HG02763 (cell line): ENCODE measurements at regions not wholly inside any gene's neighbourhood (a gene's known extent, or its start where the extent isn't known, plus 50 kb on each side); places are given as distances from the start of the nearest gene placed in this dataset.
"Not testable (repeated sequence)": the region's sequence is repeated elsewhere in the genome, so short reads cannot be mapped to it uniquely, and the experiment has no call there.

Experiments used
- ATAC-seq: cut with Tn5 transposase; IDR thresholded peaks from one replicate; pipeline ENCODE4 v1.9.1; 2021; ENCODE audit warnings: mild to moderate bottlenecking, moderate library complexity; ENCODE audit not compliant: unreplicated experiment

DNA sequence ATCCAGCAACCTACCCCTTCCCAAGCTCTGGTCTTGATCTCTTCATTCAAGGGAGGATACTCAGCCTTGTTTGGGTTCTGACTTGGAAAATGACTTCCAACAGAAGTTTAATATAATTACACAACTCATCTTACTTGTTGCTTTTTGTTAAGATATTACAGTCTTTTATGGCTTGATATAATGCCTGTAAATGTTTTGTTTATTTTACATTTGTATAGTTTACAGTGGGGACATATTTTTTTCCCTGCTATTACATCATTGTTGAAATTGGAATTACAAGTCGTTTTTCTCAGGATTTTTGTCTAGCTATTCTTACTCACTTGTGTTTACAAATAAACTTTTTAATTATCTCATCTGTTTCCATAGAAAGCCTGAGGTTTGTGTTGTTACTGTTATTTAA lies 436.0 kb downstream of the CNTNAP4 start:
- ATAC-seq = no peak

DNA sequence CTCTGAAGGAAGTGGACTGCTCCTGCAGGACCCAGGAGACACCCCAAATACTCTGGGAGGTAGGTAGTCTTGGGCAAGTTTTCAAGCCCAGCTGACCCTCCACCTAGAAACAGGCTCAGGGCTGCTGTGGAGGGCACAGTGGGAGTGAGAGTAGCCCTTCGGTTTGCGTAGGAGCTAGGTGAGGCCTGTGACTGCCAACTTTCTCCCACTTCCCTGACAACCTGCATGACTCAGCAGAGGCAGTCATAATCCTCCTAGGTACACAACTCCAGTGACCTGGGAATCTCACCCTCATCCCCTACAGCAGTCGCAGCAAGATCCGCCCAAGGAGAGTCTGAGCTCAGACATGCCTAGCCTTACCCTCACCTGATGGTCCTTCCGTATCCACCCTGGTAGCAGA lies 439.1 kb downstream of the CNTNAP4 start:
- not testable (repeated sequence) for ATAC-seq

DNA sequence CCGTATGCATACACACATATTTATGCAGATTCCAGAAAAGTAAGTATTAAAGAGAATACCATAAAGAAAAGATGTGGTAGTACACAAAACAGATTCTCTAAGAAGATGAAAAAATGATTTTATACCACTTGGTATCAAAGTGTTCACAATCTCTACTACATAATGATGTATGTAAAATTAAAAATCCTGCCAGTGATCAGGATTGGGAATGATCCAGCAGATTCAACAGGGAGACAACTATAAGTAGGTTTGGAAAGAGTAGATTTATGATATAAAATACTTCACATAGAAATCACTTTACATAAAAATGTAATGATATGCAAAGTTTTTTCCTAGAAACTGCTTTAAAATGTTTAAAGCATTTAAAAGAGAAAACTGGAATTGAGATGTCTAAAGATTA lies 447.0 kb downstream of the CNTNAP4 start:
- ATAC-seq = no peak

DNA sequence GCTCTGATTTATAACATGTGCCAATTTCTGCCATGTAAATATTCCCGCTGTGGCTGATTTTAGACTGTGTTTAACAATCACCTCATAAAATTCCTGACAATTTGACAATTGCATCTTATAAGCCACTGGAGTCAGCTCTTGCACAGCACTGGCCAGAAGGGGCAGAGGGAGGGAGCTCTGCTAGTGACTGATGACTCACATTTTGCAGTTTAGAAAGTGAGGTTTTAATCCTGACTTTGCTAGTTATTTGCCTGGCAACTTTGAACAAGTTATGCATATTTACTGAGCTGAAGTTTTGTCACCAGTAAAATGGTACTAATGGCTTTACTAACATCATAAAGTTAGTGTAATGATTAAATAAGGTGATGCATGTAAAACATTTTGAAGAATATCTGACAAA lies 452.3 kb downstream of the CNTNAP4 start:
- no peak for ATAC-seq

DNA sequence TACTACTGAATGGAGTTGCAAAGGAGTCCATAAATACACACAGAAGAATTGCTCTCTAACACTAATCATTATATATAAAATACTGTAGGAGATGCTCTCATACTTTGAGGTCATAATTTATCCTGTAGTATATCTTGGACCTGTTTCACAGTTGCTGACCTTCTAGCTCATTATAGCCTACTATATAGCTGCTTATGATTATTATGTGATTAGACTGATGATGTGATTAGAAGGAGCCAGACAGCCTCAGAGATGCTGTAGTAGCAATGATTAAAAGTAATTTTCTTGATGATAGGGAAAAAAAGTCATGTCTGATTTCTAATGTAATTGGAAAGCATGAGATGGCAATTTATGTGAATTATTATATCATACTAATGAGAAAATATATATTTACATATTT lies 455.7 kb downstream of the CNTNAP4 start:
- ATAC-seq = no peak

DNA sequence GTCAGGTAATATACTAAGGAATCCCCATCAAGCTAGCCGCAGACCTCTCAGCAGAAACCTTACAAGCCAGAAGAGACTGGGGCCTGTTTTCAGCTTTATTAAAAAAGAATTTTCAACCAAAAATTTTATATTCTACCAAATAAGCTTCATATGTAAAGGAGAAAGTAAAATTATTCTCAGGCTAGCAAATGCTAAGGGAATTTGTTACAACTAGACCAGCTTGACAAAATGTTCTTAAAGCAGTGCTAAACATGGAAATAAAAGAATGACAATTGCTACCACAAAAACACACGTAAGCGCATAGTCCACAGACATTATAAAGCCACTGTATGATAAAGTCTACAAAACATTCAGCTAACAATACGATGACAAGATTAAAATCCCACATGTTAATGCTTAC lies 449.4 kb upstream of the MON1B start:
- ATAC-seq = no peak

DNA sequence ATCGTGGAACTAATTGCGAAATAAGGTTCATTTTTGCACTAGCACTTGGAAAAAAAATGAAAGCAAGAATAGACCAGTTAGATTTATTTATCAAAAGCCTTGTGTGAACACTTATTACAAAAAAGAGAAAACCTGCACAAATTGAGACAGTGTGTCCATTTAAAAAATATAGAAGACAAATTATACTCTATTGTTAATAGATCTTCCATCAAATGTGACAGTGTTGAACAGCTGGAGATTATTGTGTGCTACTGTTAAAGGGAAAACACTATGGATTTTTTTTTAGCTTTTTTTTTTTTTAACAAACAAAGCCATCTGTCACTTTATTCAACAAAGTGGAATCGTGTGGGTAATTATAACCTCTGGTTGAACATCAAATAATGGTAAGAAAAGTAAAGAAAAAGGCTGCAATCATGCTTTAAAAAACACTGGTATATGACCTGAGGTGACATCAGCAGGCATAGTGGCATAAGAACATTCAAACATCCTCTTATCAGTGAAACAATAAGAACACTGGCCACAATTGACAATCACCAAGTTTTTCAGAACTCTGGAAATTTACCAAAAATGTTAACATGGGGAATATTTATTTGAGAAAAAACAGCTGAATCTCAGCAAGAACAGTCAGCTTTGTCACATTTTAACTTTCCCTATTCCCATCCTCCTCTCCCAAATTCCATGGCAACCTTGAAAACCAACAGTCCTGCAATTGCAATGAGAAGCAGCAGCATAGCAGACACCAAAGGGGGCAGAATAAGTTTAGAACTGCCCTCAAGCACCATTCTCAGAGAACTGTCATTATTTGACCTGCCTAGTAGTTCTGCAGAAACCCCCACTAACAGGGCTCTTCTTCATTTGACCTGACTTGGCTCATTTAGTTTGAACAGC lies 442.3 kb upstream of the MON1B start:
- no peak for ATAC-seq

DNA sequence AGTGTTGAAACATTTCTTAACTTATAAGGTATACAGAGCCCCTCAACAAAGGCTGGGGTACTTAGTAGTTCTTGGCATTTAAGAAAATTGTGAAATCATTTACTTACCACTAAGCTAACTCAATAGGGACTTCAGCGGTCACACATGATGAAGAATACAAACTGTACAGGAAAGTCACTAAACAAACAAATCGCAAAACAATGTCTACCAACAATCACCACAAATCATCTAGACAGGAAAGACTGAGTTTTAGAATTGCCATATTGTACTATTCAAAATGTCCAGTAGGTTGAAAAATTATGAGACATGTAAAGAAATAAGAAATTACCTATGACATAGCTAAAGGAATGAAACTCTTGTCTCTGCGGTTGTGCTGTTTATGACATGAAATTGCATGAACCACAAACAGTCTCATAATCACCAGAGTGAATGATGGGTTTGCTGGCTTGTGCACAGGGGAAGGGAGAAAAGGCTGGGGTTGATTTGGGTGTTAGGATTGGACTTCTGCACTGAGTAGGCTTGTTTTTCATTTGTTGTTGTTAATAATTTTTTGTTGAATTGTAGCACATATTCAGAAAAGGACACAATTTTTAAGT lies 441.1 kb upstream of the MON1B start:
- ATAC-seq = no peak

DNA sequence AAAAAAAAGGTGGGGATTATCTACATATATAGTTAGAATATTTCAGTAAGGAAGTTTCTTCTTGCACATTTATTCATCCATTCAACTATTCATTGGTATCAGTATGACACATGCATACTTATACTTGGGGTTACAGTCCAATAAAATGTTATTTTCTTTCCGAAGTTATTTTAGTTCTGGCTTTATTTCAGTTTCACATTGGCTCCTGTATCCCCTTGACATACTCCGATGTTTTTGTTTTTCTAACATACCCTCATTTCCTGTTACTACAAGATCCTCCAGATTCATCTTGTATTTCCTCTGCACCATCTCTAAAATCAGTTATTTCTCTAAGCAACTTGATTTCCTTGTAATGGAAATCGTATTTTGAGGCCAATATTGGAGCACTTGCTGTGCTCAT lies 435.5 kb upstream of the MON1B start:
- no peak for ATAC-seq

DNA sequence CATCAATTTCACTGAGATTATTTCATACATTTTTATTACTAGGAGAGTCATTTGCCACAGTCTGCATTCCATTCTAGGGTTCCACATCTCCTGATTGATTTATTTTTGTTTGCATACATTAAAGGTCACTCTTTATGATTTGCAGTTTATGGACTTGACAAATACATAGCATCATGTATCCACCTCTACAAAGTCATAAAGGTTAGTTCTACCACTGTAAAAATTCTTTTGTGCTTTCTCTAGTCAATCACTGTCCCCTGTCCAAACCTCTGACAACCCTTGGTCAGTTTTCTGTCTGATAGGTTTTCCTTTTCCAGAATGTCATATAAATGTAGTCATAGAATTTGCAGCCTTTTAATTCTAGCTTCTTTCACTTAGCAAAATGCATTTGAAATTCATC lies 434.6 kb upstream of the MON1B start:
- ATAC-seq = no peak

DNA sequence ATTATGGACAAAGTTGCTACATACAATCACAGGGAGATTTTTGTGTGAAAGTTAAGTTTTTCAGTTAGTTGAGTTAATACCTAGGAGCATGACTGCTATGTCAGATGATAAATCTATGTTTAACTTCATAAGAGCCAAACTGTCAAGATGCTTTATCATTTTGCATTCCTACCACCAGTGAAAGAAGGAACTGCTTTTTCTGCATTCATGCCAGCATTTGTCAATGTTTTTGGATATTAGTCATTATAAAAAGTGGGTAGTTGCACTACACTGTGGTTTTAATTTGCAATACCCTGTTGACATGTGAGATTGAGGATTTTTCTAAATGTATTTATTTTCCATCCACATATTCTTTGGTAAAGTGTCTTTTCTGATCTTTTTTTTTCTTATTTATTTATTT lies 434.0 kb upstream of the MON1B start:
- ATAC-seq = no peak

DNA sequence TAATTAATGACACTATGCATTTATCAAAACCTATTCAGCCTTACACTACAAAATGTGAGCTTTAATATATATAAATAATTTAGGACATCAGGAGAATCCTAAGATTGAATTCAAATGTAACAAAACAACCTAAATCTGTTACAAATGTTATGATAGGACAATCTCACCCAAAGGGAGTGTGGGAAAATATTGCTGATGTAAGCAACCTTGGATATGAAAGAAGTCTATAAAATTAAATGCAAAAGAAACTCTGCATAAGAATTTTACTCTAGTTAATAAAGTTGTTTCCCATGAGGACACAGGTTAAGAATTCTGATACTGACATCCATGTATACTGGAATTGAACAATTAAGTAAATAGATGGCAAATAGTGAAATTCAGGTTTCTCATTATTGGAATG lies 424.5 kb upstream of the MON1B start:
- no peak for ATAC-seq

DNA sequence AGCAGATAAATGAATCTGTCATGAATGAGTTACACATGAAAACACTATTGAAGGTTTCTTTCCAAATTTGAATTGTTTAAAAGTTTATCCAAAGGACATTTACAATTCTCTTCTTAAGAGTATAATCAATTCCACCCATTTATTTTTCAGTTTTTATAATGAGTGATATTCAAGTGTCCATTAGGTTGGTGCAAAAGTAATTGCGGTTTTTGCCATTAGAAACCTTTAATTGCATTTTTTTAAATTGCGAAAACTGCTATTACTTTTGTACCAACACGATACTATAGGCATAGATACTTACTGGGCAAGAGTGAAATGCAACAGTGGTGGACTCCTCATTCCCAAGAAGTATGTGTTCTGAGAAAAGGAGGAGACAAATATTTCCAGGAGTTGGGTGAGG lies 422.7 kb upstream of the MON1B start:
- no peak for ATAC-seq

DNA sequence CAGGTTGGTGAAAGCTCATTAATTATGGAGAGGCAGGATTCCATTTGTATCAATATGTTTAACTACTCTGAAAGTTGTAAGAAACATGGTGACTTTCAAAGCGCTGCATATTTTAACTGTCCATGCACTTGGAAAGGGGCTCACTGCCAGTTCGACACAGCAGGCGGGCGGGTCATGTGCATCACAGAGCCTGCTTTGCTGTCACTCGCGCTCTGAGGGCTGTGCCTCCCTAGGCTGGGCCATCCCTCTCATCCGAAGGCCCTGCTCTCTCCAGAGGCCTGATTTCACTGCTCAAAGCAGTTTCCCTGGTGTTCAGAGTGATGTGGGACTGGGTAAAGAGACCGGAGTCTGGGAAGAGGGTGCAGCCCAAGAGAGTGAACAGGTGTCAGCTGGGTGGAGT lies 422.0 kb upstream of the MON1B start:
- ATAC-seq = no peak

DNA sequence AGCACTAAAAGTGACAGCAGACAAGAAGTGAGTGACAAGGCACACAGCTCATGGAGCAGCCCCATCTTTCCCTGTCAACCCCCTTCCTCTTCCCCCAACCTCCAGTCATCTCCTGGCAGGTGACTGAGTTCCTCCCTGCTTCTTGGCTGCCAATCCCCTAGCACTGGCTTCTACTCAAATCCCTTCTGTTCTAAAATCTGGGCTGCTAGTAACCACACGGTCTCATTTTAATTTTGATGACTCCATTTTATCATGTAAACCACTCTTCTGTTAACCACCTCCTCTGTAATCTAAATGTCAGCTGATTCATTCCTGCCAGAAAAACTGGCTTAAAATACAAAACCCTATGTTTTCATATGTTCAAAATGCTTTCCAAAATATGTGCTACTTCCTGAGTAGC lies 419.8 kb upstream of the MON1B start:
- ATAC-seq = no peak

DNA sequence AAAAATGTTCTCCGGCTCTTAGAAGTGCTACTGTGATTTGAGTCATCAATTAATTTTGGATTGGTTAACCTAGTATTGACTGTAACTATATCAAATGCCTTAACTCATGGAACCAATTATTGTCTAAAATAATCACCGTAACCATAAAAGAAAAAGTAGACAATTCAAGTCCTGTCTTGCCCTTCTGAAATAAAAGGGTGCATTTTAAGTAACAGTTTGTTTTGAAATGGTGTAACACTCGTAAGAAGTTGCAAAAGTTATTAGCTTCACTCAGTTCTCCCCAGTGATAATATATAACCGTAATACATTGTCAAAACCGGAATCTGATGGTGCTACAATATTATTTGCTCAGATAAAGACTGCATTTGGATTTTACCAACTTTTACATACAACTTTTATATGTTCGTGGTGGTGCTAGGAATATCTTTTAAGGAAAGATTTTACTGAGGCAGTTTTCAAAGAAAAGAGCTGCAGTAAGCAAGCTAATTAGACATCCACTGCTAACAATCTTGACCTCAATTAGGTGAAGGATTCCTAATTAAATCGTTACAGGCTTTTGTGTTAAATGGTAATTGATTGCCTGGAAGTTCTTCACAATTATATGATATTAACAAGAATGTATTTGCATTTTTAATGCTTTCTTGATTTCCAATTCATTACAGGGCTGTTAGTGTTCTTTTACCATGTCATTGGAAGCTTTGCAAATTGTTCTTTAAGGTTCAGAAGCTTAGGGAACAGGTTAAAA lies 413.1 kb upstream of the MON1B start:
- no peak for ATAC-seq

DNA sequence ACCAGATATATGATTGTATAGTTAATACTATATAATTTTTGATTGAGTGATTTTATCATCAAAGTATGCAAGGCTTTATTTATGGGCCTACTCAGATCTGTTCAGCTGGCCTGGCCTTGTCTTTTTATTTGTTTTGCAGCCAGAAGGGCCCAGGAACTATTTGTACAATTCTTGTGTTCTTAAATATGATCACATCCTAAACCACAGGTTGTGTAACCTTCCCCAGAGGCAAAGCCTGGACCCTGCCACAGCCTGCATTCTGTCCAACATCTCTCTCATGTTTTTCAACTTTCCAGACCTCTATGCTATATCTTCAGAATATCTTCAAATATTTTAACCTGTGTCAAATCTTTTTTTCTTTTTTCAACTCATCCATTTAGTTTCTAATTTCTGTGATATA lies 410.4 kb upstream of the MON1B start:
- ATAC-seq = no peak

DNA sequence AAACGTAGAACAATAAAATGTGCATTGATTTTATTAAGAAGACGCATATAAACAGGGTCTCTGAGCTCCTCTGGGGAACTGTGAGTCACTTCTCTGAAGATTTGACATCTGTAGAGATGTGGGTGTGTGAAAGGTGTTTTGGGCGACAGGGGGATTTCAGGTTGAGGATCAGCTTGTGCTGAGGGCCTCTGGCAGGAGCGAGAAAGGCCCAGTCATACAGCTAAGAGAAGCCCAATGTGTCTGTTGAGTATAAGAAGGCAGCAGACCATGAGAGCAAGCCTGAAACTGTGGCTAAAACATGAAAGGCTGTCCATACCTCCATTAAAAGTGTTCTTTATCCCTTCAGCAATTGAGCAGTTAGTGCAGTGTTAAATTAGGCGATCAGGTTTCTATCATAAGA lies 406.5 kb upstream of the MON1B start:
- no peak for ATAC-seq

DNA sequence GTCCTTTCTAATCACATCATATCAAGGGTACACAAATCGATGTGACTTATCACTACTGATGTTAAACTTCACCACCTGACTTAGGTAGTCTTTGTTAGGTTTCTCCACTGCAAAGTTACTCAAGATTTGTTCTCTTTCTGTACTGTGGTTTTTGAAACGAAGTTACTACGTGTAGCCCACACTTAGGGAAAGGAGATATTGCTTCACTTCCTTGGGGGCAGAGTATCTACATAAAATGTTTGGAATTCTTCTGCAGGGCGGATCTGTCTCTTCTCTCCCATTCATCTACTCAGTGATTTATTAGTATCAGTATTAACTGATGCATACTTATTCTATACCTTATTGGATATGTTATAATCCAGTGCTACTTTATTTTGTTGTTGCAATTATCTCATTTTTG lies 403.6 kb upstream of the MON1B start:
- no peak for ATAC-seq

DNA sequence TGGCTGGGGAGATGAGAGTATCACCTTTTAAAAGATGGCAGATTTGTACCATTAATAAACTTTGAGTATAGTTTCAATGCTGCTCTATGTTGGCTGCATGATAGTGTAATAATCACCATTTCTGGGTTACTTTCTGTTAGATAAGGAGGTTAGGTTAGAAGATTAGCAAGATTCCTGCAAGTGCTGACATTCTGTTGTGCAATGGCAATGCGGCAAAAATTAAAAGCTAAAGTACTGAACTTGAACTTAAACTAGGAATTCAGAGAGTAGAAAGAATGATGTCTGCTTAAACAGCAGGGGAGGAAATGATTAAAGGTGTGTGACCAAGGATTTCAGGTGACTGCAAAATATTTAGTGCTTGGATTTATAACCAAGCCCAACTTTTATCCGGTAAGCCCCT lies 399.8 kb upstream of the MON1B start:
- no peak for ATAC-seq

DNA sequence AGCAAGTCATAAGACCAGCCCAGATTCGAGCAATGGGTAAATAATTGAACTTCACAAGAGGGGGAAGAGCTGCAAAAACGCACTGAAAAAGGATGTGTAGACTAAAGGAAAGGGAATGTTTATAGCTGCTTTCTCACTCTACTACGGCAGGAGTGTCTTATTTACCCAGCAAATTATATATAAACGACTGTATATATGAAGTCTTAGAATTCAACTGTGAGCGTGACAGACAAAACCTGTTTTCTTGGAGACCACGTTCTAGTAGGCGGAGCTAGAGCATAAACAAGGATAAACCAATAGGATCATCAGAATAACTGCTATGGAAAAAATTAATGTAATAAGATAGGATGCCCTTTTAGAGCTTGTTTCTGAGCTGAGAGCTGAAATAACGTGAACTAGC lies 394.6 kb upstream of the MON1B start:
- no peak for ATAC-seq

DNA sequence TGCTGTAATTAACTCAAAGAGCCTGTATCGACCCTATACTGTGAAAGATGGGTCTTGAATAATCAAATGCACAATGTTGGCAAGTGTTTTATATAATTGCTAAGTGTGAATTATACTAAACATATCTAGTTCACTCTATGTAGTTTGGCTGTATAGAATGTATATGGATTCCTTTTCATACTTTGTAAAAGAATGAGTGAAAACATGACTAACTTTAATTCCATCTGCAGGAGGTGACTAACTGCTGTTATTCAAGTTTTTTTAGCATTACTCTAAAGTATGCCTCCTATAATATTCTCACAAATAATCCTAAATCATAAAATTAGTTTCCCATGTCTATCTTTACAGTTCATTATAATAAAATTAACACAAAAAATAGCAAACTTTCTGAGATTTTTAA lies 394.0 kb upstream of the MON1B start:
- ATAC-seq = no peak
